Glutamatergic neuron (in vitro differentiated cells): ENCODE measurements at regions not wholly inside any gene's neighbourhood (a gene's known extent, or its start where the extent isn't known, plus 50 kb on each side); places are given as distances from the start of the nearest gene placed in this dataset.

ENCODE experiments used
- DNase-seq: peaks from one replicate; pipeline ENCODE4 v3.0.0; 2022
- H3K27ac Mint-ChIP-seq: one replicate; pipeline ENCODE4 v1.8.0; 2020; ENCODE audit warnings: mild to moderate bottlenecking, mixed read lengths, inconsistent platforms; ENCODE audit not compliant: unreplicated experiment
- H3K27me3 Mint-ChIP-seq: one replicate; pipeline ENCODE4 v1.8.0; 2020; ENCODE audit warnings: mild to moderate bottlenecking, moderate library complexity, mixed read lengths, inconsistent platforms; ENCODE audit not compliant: unreplicated experiment
- H3K36me3 Mint-ChIP-seq: one replicate; pipeline ENCODE4 v1.8.0; 2020; ENCODE audit warnings: mild to moderate bottlenecking, mixed read lengths, inconsistent platforms; ENCODE audit not compliant: unreplicated experiment
- H3K4me1 Mint-ChIP-seq: one replicate; pipeline ENCODE4 v1.8.0; 2020; ENCODE audit warnings: mild to moderate bottlenecking, low read depth, mixed read lengths, inconsistent platforms; ENCODE audit not compliant: unreplicated experiment
- H3K4me3 Mint-ChIP-seq: one replicate; pipeline ENCODE4 v1.8.0; 2020; ENCODE audit warnings: mild to moderate bottlenecking, mixed read lengths, inconsistent platforms; ENCODE audit not compliant: unreplicated experiment
- H3K9me3 Mint-ChIP-seq: one replicate; pipeline ENCODE4 v1.8.0; 2020; ENCODE audit warnings: mild to moderate bottlenecking, moderate library complexity, mixed read lengths, inconsistent platforms; ENCODE audit not compliant: unreplicated experiment
- TF ChIP-seq, protein P1 (sequence below): fragments of 200-600 bp; sonication (generic); IDR thresholded peaks from one replicate; pipeline ENCODE4 v1.5.0; 2021; ENCODE audit not compliant: partially characterized antibody, unreplicated experiment

DNA sequence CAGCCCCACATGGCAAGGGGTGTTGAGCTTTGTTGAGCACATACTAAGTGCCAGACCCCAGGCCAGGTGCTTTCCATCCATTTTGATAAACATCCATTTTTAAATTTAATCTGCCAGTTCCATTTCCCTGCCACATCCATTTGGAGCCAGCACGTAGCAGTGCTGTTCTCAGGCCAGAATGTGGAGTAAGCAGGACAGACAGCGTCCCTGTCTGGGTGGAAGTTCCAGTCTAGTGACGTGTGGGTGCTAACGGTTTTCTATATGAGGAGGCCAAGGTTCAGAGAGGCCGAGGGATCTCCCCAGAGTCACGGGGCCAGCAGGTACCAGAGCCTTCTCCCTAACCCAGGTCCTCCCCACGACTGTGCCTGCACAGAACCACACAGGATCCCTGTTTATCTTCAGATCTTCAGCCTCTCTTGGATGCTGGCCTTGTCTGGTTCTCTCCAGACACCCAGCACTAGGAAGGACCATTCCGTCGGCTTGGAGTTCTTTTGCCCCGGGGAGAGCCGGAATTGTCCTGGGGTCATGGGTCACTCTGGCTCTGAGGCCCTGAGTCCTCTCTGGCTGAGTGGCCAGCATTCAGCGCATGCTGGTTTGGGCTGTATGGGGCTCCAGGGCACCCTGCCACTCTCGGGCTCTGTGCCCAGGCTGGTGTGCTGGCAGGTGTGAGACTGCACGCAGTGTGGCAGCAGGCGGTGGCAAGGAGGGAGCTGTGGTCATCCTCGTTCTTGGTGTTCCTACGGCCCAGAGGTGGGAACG lies 63.6 kb upstream of the PPARA start:
- H3K9me3 Mint-ChIP-seq = peaks cover 3% of the 10 kb centered on the region
- H3K27me3 Mint-ChIP-seq = peaks cover 9% of the 10 kb centered on the region
- H3K36me3 Mint-ChIP-seq = no peaks in the 10 kb centered on the region
- H3K27ac Mint-ChIP-seq = no peak overlapping the region
- no peak overlapping the region for H3K4me3 Mint-ChIP-seq
- H3K4me1 Mint-ChIP-seq = peaks cover 3% of the 10 kb centered on the region
- DNase-seq = no peak
- TF ChIP-seq, protein P1, sequence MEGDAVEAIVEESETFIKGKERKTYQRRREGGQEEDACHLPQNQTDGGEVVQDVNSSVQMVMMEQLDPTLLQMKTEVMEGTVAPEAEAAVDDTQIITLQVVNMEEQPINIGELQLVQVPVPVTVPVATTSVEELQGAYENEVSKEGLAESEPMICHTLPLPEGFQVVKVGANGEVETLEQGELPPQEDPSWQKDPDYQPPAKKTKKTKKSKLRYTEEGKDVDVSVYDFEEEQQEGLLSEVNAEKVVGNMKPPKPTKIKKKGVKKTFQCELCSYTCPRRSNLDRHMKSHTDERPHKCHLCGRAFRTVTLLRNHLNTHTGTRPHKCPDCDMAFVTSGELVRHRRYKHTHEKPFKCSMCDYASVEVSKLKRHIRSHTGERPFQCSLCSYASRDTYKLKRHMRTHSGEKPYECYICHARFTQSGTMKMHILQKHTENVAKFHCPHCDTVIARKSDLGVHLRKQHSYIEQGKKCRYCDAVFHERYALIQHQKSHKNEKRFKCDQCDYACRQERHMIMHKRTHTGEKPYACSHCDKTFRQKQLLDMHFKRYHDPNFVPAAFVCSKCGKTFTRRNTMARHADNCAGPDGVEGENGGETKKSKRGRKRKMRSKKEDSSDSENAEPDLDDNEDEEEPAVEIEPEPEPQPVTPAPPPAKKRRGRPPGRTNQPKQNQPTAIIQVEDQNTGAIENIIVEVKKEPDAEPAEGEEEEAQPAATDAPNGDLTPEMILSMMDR = no peak

DNA sequence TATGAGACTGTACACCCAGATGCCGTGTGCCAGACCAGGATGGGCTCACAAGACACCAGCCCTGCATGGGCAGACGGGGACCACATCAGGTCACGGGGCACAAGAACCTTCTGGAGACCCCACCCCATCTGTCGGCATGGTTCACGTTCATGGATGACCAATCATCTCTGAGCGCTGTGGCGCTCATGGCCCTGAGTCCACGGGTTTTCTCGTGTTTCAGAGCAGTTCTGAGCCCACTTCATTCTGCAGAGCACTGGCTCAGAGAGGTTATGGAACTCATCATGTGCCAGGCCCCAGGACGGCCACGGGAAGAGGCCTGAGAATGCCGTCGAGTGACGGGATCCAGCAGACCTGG lies 63.0 kb upstream of the PPARA start:
- DNase-seq = no peak
- Mint-ChIP-seq H3K36me3 (no peaks in the 10 kb centered on the region), H3K27me3 (peaks cover 9% of the 10 kb centered on the region), H3K27ac (no peak overlapping the region), H3K4me3 (no peak overlapping the region), H3K9me3 (peaks cover 3% of the 10 kb centered on the region), H3K4me1 (peaks cover 3% of the 10 kb centered on the region)
- TF ChIP-seq, protein P1 = no peak

- TF ChIP-seq, protein P1 = no peak
- Mint-ChIP-seq H3K9me3 (peaks cover 3% of the 10 kb centered on the region), H3K27ac (no peak overlapping the region), H3K27me3 (peaks cover 9% of the 10 kb centered on the region), H3K36me3 (no peaks in the 10 kb centered on the region), H3K4me3 (no peak overlapping the region), H3K4me1 (peaks cover 3% of the 10 kb centered on the region)
- DNase-seq = peak; percentile 58
Observed at GRCh38 chr22:46087816-46088277, 62.5 kb upstream of the PPARA start.

GRCh38 chr22:46088541-46089311 lies 61.6 kb upstream of the PPARA start:
- no peak for DNase-seq
- Mint-ChIP-seq H3K4me1 (peaks cover 3% of the 10 kb centered on the region), H3K27me3 (peaks cover 15% of the 10 kb centered on the region), H3K9me3 (peaks cover 3% of the 10 kb centered on the region), H3K36me3 (no peaks in the 10 kb centered on the region), H3K4me3 (no peak overlapping the region), H3K27ac (peak overlapping the region; percentile 48)
- TF ChIP-seq, protein P1 = no peak
